Activated naive CD4-positive, alpha-beta T cell treated with anti-CD3 and anti-CD28 coated beads, Interleukin-2, amount 50 U/mL, for 24 hours (primary cell): ENCODE measurements at regions not wholly inside any gene's neighbourhood (a gene's known extent, or its start where the extent isn't known, plus 50 kb on each side); places are given as distances from the start of the nearest gene placed in this dataset.
"Not testable (repeated sequence)": the region's sequence is repeated elsewhere in the genome, so short reads cannot be mapped to it uniquely, and the experiment has no call there.

Experiments used
- H3K27ac Mint-ChIP-seq: one replicate; pipeline ENCODE4 v1.8.0; 2021; ENCODE audit warnings: mild to moderate bottlenecking, mixed read lengths
- H3K27me3 Mint-ChIP-seq: one replicate; pipeline ENCODE4 v1.8.0; 2021; ENCODE audit warnings: mixed read lengths
- H3K36me3 Mint-ChIP-seq: one replicate; pipeline ENCODE4 v1.8.0; 2021; ENCODE audit warnings: mixed read lengths
- H3K4me1 Mint-ChIP-seq: one replicate; pipeline ENCODE4 v1.8.0; 2021; ENCODE audit warnings: mixed read lengths
- H3K4me3 Mint-ChIP-seq: one replicate; pipeline ENCODE4 v1.8.0; 2021; ENCODE audit warnings: mild to moderate bottlenecking, mixed read lengths
- H3K9me3 Mint-ChIP-seq: one replicate; pipeline ENCODE4 v1.8.0; 2021; ENCODE audit warnings: mixed read lengths

- Mint-ChIP-seq H3K36me3 (no peaks in the 10 kb centered on the region), H3K27me3 (no peaks in the 10 kb centered on the region), H3K4me3 (no peak overlapping the region), H3K27ac (no peak overlapping the region), H3K9me3 (no peaks in the 10 kb centered on the region), H3K4me1 (no peaks in the 10 kb centered on the region)
Observed at GRCh38 chr17:12195418-12195817, 174.7 kb downstream of the MAP2K4 start.

- no peaks in the 10 kb centered on the region for H3K4me1 Mint-ChIP-seq
- no peak overlapping the region for H3K4me3 Mint-ChIP-seq
- no peaks in the 10 kb centered on the region for H3K36me3 Mint-ChIP-seq
- no peaks in the 10 kb centered on the region for H3K9me3 Mint-ChIP-seq
- H3K27ac Mint-ChIP-seq, result no peak overlapping the region
- peaks cover 2% of the 10 kb centered on the region for H3K27me3 Mint-ChIP-seq
Observed at GRCh38 chr17:12201294-12201880, 180.7 kb downstream of the MAP2K4 start.

GRCh38 chr17:12209632-12210191, 189.0 kb downstream of the MAP2K4 start:
- Mint-ChIP-seq H3K4me1 (no peaks in the 10 kb centered on the region), H3K27ac (no peak overlapping the region), H3K27me3 (peaks cover 6% of the 10 kb centered on the region), H3K36me3 (no peaks in the 10 kb centered on the region), H3K4me3 (no peak overlapping the region), H3K9me3 (no peaks in the 10 kb centered on the region)

- not testable (repeated sequence) for H3K9me3 Mint-ChIP-seq, H3K4me1 Mint-ChIP-seq, H3K36me3 Mint-ChIP-seq, H3K27me3 Mint-ChIP-seq, H3K27ac Mint-ChIP-seq, H3K4me3 Mint-ChIP-seq
Observed at GRCh38 chr17:12220714-12221439, 200.2 kb downstream of the MAP2K4 start.

- Mint-ChIP-seq H3K36me3 (no peaks in the 10 kb centered on the region), H3K4me3 (no peak overlapping the region), H3K4me1 (no peaks in the 10 kb centered on the region), H3K27ac (no peak overlapping the region), H3K27me3 (no peaks in the 10 kb centered on the region), H3K9me3 (peaks cover 8% of the 10 kb centered on the region)
Observed at GRCh38 chr17:12222392-12222791, 201.7 kb downstream of the MAP2K4 start.

GRCh38 chr17:12227547-12227946, 206.9 kb downstream of the MAP2K4 start:
- Mint-ChIP-seq H3K36me3 (no peaks in the 10 kb centered on the region), H3K9me3 (no peaks in the 10 kb centered on the region), H3K27ac (no peak overlapping the region), H3K4me3 (no peak overlapping the region), H3K27me3 (peaks cover 5% of the 10 kb centered on the region), H3K4me1 (no peaks in the 10 kb centered on the region)

- H3K9me3 Mint-ChIP-seq, result no peaks in the 10 kb centered on the region
- H3K36me3 Mint-ChIP-seq, result no peaks in the 10 kb centered on the region
- H3K27ac Mint-ChIP-seq, result no peak overlapping the region
- no peaks in the 10 kb centered on the region for H3K4me1 Mint-ChIP-seq
- peaks cover 5% of the 10 kb centered on the region for H3K27me3 Mint-ChIP-seq
- no peak overlapping the region for H3K4me3 Mint-ChIP-seq
Observed at GRCh38 chr17:12229335-12229734, 208.7 kb downstream of the MAP2K4 start.

- no peaks in the 10 kb centered on the region for H3K9me3 Mint-ChIP-seq
- no peaks in the 10 kb centered on the region for H3K36me3 Mint-ChIP-seq
- no peaks in the 10 kb centered on the region for H3K4me1 Mint-ChIP-seq
- H3K27ac Mint-ChIP-seq, result no peak overlapping the region
- no peak overlapping the region for H3K4me3 Mint-ChIP-seq
- H3K27me3 Mint-ChIP-seq, result peaks cover 5% of the 10 kb centered on the region
Observed at GRCh38 chr17:12230481-12231354, 210.0 kb downstream of the MAP2K4 start.

- no peak overlapping the region for H3K27ac Mint-ChIP-seq
- no peaks in the 10 kb centered on the region for H3K9me3 Mint-ChIP-seq
- H3K4me3 Mint-ChIP-seq, result no peak overlapping the region
- peaks cover 5% of the 10 kb centered on the region for H3K27me3 Mint-ChIP-seq
- H3K36me3 Mint-ChIP-seq, result no peaks in the 10 kb centered on the region
- H3K4me1 Mint-ChIP-seq, result no peaks in the 10 kb centered on the region
Observed at GRCh38 chr17:12231355-12231682, 210.6 kb downstream of the MAP2K4 start.

GRCh38 chr17:12239021-12239420, 218.3 kb downstream of the MAP2K4 start:
- H3K27me3 Mint-ChIP-seq, result not testable (repeated sequence)

GRCh38 chr17:12242345-12242954, 221.8 kb downstream of the MAP2K4 start:
- Mint-ChIP-seq H3K27ac (no peak overlapping the region), H3K36me3 (no peaks in the 10 kb centered on the region), H3K4me3 (no peak overlapping the region), H3K9me3 (no peaks in the 10 kb centered on the region), H3K4me1 (no peaks in the 10 kb centered on the region), H3K27me3 (peaks cover 2% of the 10 kb centered on the region)

More at GRCh38 chr17:12239021-12239420, 218.3 kb downstream of the MAP2K4 start:
- H3K4me3 Mint-ChIP-seq, H3K27ac Mint-ChIP-seq, H3K4me1 Mint-ChIP-seq, H3K36me3 Mint-ChIP-seq, H3K9me3 Mint-ChIP-seq: not testable (repeated sequence)

- H3K27ac Mint-ChIP-seq, result no peak overlapping the region
- no peaks in the 10 kb centered on the region for H3K4me1 Mint-ChIP-seq
- no peaks in the 10 kb centered on the region for H3K36me3 Mint-ChIP-seq
- no peak overlapping the region for H3K4me3 Mint-ChIP-seq
- peaks cover 8% of the 10 kb centered on the region for H3K27me3 Mint-ChIP-seq
- no peaks in the 10 kb centered on the region for H3K9me3 Mint-ChIP-seq
Observed at GRCh38 chr17:12247761-12248160, 227.1 kb downstream of the MAP2K4 start.

- H3K27ac Mint-ChIP-seq, result no peak overlapping the region
- H3K4me1 Mint-ChIP-seq, result no peaks in the 10 kb centered on the region
- H3K9me3 Mint-ChIP-seq, result no peaks in the 10 kb centered on the region
- no peak overlapping the region for H3K4me3 Mint-ChIP-seq
- no peaks in the 10 kb centered on the region for H3K36me3 Mint-ChIP-seq
- peaks cover 6% of the 10 kb centered on the region for H3K27me3 Mint-ChIP-seq
Observed at GRCh38 chr17:12250973-12251372, 230.3 kb downstream of the MAP2K4 start.

GRCh38 chr17:12252462-12252861, 231.8 kb downstream of the MAP2K4 start:
- Mint-ChIP-seq H3K27me3 (peaks cover 6% of the 10 kb centered on the region), H3K36me3 (no peaks in the 10 kb centered on the region), H3K4me3 (no peak overlapping the region), H3K4me1 (no peaks in the 10 kb centered on the region), H3K27ac (no peak overlapping the region), H3K9me3 (no peaks in the 10 kb centered on the region)

GRCh38 chr17:12254460-12254859, 233.8 kb downstream of the MAP2K4 start:
- H3K9me3 Mint-ChIP-seq, result no peaks in the 10 kb centered on the region
- H3K4me3 Mint-ChIP-seq, result no peak overlapping the region
- no peak overlapping the region for H3K27ac Mint-ChIP-seq
- H3K27me3 Mint-ChIP-seq, result peaks cover 4% of the 10 kb centered on the region
- H3K36me3 Mint-ChIP-seq, result no peaks in the 10 kb centered on the region
- H3K4me1 Mint-ChIP-seq, result no peaks in the 10 kb centered on the region
